Brain pericyte (primary cell): ENCODE measurements at regions not wholly inside any gene's neighbourhood (a gene's known extent, or its start where the extent isn't known, plus 50 kb on each side); places are given as distances from the start of the nearest gene placed in this dataset.

Source experiments
- DNase-seq: peaks from one replicate; pipeline ENCODE4 v3.0.0-alpha.2; 2012; ENCODE audit warnings: low read depth, low spot score

DNA sequence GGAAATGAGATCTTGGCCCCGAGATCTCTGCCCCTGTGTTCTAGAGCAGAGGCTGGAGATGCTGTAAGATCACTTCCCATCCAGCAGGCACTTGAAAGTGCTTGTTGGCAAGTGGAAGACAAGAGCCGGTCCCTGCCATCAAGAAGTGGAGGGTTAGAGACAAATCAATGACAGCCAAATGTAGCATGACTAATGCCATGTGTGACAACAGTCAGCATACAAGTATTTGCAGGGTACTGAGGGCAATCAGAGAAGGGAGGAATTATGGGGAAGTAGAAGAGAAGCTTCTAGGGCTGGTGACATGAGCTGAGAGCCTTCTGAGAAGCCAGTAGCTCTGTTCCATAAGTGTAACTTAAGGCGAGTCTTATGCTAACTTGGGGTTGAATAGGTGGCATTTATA lies 58.6 kb downstream of the TMEM17 start:
- no peak for DNase-seq

DNA sequence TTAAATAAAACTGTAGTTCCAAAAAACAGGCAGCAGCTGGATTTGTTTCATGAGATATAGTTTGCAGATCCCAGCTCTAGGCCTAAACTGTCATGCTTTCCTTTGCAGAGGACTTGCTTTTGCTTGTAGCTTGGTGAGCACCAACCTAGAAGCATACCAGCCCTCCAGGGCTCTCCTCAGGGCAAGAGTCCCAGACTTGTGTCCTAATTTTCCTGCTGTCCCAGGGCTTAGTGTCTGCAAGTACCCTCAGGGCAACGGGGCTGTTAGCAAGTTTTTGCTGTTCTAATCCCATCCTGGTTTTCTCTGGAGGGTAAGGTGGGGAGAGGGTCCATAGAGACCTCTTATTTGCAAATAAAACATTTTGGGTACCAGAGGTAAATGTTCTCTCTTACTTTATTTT lies 59.5 kb downstream of the TMEM17 start:
- no peak for DNase-seq

- DNase-seq = no peak
Observed at GRCh38 chr2:62443886-62444285, 62.1 kb downstream of the TMEM17 start.

GRCh38 chr2:62443471-62443870 lies 62.5 kb downstream of the TMEM17 start:
- DNase-seq = no peak

DNA sequence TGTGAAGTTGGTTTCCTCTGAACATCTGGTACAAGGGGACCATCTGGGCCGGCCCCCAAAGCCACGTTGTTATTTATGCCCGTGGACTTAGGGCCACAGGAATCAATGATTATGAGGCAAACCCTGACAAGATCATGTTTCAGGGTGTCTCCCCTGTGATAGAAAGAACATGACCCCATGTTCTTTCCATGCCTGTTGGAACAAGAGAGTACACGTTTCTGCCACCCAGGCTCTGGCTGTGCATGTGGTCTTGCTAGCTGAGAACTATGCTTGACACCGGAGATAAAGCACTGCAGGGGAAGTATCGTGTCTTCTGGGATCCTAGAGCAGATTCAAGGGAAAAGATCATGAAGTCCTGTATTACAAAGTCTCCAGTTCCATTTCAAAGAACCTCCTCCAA lies 64.2 kb downstream of the TMEM17 start:
- no peak for DNase-seq

DNA sequence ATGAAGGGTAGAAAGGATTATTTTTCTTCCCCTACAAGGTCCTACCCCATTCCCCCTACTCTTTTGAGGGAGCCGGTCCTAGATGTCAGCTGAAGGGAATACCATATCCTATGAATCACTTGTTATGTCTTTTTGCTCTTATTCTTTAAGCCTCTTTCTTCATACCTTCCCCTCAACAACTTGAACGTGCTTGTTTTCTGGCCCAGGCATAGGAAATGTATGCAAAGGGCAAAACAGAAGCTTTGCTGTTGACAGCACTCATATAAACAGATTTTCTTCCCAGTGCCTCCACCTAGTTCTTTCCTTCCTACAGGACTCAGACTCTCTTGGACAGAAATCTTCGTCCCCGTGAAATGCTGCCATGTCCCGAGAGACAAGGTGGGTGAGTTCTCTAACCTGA lies 64.6 kb downstream of the TMEM17 start:
- DNase-seq = no peak

DNA sequence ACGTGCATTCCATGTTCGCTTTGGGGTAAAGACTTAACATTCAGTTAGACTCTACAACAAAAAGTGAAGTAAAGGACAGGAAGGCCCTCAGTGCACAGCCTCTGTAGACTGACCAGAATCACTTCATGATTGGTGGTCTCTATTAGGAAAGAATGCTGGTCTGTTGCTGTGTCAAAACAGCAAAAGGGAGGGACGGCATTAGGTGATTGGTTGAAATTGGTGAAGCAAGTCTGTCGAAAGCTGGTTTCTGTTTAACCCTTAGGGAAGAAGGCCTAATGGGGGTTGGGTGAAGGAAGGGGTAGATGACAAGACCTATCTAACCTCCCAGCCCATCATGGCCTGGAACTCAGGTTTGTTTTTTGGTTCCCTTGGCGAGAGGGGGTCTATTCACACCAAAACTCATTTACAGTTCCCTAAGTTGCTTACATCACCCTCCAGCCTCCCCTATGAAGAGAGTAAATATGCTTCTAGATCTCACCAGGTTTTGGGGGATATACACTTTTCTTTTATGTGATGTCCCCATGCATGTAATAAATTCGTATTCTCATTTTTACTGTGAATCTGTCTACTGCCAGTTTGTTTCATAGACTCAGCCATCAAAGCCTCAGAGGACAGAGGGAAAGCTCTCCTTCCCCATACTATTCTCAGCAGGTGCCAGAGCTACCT lies 65.6 kb downstream of the TMEM17 start:
- DNase-seq = no peak

GRCh38 chr2:62439425-62439824 lies 66.6 kb downstream of the TMEM17 start:
- no peak for DNase-seq

DNA sequence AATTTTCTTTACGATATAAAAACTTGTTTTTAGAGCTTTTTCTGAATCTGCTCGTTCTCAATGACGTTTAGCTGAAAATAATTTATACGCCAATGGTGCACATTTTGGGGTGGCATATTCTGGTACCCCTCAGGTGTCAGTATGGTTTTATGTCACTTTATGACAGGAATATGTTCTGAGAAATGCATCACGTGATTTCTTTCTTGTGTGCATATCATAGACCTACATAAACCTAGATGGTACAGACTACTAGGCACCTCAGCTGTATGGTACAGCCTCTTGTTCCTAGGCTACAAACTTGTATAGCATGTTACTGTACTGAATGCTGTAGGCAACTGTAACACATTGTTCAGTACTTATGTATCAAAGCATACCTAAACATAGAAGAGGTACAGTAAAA lies 68.2 kb downstream of the TMEM17 start:
- DNase-seq = no peak

DNA sequence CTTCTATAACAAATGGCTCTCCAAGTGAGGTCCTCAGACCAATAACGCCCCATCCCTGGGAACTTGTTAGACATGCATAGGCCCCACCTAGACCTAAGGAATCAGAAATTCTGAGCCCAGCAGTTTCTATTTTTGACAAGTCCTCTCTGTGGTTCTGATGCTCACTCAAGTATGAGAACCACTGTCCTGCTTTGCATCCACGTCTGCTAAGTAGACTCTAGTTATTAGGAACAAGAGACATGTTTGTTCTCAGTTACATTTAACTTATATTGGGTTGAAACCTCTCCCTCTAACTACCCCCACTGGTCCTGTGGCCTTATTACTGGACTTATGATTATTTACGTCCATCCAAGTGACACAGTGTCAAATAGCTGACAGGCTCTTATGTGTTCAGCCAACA lies 70.3 kb downstream of the TMEM17 start:
- no peak for DNase-seq

DNA sequence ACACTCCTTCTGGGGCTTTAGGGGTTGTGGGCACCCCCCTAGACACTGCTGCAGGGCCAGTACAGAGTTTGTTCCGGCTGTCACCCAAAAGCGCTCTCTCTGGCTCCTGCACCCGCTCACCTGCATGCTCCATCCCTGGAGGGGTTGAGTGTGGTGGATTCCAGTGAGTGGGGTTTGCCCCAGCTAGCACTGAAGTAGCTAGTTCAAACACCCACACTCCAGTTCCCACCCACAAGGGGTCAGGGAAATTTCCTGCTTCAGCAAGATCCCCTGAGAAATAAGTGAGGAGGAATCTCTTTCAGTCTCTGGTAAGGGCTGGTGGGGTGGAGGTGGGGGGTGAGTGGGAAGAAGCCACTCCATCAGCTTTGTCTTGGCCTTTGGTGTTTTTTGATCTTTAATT lies 73.6 kb downstream of the TMEM17 start:
- DNase-seq = no peak

DNA sequence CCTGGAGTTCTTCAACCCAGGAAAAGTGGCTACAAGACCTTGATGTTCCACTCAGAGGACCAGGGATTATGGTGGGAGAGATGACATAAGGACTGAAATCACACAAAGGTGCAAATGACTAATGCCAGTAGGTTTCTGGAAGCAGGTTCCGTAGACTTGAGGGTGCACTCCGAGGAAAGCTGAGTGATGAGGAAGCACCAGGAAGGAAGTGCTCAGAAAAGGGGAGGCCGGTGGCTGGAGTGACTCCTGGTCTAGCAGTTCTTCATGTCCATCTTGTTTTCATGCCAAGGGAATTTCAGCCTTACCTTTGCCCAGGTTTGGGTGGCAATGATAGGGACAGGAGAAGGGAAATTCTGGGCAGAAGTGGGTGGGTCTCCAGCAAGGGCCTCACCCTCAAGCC lies 74.5 kb downstream of the TMEM17 start:
- DNase-seq = no peak

- DNase-seq = no peak
Observed at GRCh38 chr2:62430146-62430545, 75.8 kb downstream of the TMEM17 start.

DNA sequence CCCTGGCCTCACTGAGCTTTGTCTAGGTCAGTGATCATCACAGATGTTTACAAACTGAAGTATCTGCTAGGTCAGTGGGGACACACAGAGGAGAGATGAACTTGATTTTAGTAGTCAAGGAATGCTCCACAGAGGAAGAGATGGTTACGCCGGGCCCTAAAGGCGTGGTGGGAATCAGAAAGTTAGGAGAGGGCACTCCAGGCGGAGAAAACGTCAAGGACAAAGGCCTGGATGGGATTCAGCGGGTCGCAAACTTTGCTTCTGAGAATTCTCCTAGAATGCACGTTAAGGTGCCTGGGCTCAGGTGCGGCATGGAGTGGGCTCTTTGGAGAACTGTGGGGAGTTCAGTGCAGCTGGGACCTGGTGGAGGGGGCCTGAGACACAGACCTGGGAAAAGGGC lies 78.8 kb downstream of the TMEM17 start:
- DNase-seq = no peak

GRCh38 chr2:62426154-62426912 lies 79.7 kb downstream of the TMEM17 start:
- no peak for DNase-seq

DNA sequence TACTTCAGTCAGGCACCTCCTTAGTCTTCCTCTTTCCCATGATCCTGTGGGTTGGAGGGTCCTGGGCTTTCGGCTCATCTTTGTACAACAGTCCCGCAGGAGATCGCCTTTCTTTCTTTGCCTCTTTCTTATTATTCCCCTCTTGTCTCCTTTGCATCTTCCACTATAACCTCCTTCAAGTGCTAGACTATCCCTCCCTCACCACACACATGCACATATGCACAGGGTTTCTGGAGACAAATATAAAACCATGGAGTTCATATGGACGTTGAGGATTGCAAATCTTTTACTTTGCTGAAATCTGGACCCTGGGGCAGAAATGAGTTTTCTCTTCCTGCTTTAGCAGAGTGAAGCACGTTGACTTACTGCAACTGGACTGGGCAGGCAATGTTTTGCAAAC lies 80.3 kb downstream of the TMEM17 start:
- no peak for DNase-seq

DNA sequence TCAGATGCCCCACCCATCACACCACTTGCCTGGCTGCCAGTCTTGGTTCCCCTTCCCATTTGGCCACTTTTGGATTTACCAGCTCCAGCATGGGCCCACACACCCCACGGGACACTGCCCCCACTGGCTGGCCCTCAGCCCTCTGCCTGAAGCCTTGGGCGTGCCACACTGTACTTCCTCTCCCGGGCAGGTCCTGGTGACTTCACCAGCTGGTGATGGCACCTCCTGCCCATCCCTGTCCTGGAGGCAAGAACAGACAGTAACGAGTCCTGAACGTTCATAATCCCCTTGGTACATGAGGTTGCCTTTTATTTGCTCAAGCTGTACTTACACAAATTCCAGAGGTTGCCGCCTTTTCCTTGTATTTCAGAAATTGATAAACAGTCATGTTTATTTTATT lies 81.1 kb downstream of the TMEM17 start:
- DNase-seq = no peak

GRCh38 chr2:62423883-62424458 lies 82.0 kb downstream of the TMEM17 start:
- no peak for DNase-seq

- DNase-seq = no peak
Observed at GRCh38 chr2:62423235-62423634, 82.8 kb downstream of the TMEM17 start.

DNA sequence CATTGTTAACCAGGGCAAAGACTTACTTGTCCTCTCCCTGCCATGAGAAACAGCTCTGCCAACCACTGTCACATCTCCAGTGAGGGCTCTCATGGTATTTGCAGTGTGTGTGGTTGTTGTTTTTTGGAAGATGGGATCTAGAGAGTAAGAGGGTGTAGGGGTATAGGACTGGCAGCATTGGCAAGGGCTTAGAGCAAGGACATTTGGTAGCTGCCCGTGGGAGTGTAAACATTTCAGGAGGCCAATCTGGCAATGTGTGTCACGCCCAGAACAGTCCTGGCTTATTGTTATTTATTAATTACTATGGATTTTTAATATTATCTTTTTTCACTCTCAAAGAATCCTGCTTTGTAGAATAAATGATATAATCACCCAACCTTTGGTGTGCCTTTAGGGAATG lies 90.5 kb downstream of the TMEM17 start:
- DNase-seq = no peak

DNA sequence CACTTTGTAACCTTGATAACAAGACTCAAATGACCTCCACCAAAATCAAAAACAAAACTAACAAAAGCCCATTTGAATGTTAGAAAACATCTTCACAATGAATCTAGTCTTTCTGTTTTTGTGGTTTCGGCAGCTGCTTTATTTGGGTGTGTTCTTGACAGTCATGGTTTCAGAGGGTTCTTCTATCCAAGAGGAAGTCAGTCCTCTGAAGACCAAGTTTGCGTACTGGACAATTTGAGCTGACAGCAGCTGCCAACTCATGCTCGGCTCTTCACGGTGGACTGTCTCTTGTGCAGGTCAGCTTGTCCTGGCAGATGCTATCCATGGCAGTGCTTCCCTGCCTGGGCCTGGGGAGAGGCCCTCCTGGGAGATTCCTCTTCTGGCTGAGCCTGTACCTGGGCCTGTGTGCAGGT lies 91.0 kb downstream of the TMEM17 start:
- DNase-seq = no peak

DNA sequence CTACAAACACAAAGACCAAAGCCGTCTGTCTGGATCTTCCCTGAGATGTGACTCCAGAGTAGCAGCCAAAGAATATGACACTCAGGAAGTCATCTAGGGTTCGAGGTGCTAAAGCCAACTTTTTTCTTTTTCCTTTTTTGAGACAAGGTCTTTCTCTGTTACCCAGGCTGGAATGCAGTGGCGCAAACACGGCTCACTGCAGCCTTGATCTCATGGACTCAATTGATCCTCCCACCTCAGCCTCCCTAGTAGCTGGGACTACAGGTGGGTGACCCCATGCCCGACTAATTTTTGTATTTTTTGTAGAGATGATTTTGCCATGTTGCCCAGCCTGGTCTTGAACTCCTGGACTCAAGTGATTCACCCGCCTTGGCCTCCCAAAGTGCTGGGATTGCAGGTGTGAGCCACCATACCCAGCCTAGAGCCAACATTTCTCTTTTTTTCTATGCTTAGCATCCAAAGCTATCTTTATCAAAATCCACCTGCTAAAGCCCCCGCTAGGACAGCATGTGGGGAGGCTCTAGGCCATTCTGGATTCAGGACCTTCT lies 92.8 kb downstream of the TMEM17 start:
- no peak for DNase-seq

- DNase-seq = no peak
Observed at GRCh38 chr2:62412347-62412742, 93.7 kb downstream of the TMEM17 start.
